ENCODE measurements at regions not wholly inside any gene's neighbourhood (a gene's known extent, or its start where the extent isn't known, plus 50 kb on each side); places are given as distances from the start of the nearest gene placed in this dataset.

DNA sequence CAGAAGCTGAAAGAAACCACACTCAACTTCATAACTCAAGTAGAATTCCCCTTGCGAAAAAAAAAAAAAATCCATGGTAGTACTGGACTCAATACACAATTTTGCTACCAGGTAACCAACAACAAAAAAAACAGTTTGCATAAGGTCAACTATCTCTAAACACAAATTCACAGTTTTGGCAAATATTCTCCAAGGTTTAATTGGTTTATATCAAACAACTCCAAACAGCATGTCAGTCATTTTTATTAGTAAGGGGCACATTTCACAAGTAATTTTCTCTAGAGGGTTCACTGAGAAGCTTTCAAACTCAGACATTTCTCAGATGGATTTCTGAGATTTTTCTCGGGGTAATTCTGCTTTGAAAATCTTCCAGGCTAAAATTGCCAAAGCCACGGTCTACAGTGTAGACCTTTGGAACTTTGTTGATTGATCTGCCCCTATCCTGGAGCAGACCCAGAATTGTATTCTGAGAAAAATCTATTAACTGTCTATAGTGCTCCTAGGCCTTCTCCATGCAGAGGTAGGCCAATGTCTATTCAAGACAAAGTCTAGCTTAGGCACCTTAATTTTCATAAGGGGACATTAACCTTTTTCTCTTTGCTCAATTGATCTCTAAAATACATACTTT, 73.7 kb upstream of the NFKB1 start:
- TF ChIP-seq, protein P1, sequence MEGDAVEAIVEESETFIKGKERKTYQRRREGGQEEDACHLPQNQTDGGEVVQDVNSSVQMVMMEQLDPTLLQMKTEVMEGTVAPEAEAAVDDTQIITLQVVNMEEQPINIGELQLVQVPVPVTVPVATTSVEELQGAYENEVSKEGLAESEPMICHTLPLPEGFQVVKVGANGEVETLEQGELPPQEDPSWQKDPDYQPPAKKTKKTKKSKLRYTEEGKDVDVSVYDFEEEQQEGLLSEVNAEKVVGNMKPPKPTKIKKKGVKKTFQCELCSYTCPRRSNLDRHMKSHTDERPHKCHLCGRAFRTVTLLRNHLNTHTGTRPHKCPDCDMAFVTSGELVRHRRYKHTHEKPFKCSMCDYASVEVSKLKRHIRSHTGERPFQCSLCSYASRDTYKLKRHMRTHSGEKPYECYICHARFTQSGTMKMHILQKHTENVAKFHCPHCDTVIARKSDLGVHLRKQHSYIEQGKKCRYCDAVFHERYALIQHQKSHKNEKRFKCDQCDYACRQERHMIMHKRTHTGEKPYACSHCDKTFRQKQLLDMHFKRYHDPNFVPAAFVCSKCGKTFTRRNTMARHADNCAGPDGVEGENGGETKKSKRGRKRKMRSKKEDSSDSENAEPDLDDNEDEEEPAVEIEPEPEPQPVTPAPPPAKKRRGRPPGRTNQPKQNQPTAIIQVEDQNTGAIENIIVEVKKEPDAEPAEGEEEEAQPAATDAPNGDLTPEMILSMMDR (IDR thresholded peaks at IDR 0.05): no peak
- no peak for TF ChIP-seq POLR2A (IDR thresholded peaks at IDR 0.05)
